ENCODE measurements at regions not wholly inside any gene's neighbourhood (a gene's known extent, or its start where the extent isn't known, plus 50 kb on each side); places are given as distances from the start of the nearest gene placed in this dataset.

DNA sequence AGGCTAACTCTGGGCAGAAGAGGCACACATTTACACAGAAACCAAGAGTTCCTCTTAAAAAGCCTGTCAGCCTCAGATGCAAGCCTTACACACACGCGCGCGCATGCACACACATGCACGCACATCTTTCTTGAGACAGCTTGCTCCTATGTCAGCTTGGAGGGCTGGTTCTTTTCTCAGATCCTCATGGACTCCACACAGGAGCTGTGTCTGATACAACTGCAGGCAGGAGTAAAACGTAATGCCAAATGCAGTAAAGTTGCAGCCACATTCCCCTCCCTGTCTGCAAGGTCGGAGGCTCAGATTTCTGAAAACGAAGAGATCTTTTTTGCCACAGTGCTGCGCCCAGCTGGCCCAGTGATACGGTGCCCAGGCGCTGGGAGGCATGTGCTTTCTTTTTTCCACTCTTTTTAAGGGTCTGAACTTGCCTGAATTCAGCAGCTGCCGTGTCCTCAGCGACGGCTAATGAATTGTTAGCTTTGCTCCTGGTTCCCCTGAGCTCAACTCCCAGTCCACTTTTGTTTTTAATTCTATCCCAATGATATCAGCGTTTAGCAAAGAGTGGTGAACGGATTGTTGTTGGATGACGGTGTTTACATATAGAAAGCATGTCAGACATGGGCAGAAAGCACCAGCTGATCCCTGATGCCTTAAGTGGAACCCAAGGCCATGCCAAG lies 72.9 kb upstream of the FOXN3 start:
- intact Hi-C loops (cut with DNase I), result no loop called here

DNA sequence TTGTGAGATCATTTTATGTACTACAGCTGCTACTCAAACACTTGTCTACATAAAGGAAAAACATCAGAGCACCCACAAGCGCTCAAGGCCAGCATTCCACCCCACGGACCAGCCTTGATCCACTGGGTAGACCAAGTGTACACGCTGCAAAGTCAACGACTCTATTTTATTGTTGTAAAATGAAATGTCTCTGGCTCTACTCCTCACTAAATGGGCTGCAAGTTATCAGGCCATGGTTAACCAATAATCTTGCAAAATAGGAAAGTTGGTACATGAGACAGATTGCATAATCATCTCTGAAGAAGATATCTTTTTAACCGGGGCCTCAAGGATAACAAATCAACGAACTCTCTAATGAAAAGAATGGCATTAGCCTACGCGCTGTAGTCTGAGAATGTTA lies 69.9 kb upstream of the FOXN3 start:
- H3K27me3 ChIP-seq (replicated peaks; ENCODE audit: insufficient read depth), result no peaks in the 10 kb centered on the region
- H3K27ac ChIP-seq, result no peak overlapping the region
- no peaks in the 10 kb centered on the region for H3K4me1 ChIP-seq (replicated peaks)
- no peaks in the 10 kb centered on the region for H3K9me3 ChIP-seq
- no peak for DNase-seq (ENCODE audit: low spot score)
- no peak overlapping the region for H3K4me3 ChIP-seq
- intact Hi-C loops (cut with DNase I), result no loop called here
- H3K36me3 ChIP-seq, result no peaks in the 10 kb centered on the region
- WGBS, result 87% methylated on average over 8 of the region's 8 CpGs
- TF ChIP-seq, protein P1, sequence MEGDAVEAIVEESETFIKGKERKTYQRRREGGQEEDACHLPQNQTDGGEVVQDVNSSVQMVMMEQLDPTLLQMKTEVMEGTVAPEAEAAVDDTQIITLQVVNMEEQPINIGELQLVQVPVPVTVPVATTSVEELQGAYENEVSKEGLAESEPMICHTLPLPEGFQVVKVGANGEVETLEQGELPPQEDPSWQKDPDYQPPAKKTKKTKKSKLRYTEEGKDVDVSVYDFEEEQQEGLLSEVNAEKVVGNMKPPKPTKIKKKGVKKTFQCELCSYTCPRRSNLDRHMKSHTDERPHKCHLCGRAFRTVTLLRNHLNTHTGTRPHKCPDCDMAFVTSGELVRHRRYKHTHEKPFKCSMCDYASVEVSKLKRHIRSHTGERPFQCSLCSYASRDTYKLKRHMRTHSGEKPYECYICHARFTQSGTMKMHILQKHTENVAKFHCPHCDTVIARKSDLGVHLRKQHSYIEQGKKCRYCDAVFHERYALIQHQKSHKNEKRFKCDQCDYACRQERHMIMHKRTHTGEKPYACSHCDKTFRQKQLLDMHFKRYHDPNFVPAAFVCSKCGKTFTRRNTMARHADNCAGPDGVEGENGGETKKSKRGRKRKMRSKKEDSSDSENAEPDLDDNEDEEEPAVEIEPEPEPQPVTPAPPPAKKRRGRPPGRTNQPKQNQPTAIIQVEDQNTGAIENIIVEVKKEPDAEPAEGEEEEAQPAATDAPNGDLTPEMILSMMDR (IDR thresholded peaks at IDR 0.05), result no peak
- TF ChIP-seq POLR2A (IDR thresholded peaks at IDR 0.05) (no peak), POLR2AphosphoS5 (IDR thresholded peaks at IDR 0.05) (no peak)

More for the DNA sequence above, 72.9 kb upstream of the FOXN3 start:
- Histone ChIP-seq H3K27me3 (replicated peaks; ENCODE audit: insufficient read depth) (no peaks in the 10 kb centered on the region), H3K27ac (no peak overlapping the region), H3K4me1 (replicated peaks) (no peaks in the 10 kb centered on the region), H3K9me3 (no peaks in the 10 kb centered on the region), H3K36me3 (no peaks in the 10 kb centered on the region), H3K4me3 (no peak overlapping the region)
- 13% methylated on average over 17 of the region's 17 CpGs for WGBS
- DNase-seq (ENCODE audit: low spot score), result no peak
- TF ChIP-seq, protein P1 (IDR thresholded peaks at IDR 0.05), result no peak
- TF ChIP-seq POLR2A (IDR thresholded peaks at IDR 0.05) (no peak), POLR2AphosphoS5 (IDR thresholded peaks at IDR 0.05) (no peak)

DNA sequence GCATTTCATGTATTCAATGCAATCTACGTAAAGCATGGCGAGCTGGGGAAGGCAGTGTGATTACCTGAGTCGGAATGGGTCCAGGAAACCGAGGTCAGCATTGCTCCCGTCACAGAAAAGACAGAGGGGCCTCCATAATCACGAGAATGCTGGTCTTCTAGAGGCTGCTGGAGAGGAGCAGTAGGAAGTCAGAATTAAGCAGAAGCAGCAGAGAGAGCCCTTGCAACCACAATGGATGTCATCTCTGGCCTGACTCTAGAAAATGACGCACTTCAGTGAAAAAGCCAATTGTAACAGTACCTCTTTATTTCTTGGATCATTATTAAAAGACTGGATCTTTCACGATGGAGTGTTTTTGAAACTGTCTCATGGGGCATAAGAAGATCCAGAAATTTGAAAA lies 69.5 kb upstream of the FOXN3 start:
- Histone ChIP-seq H3K27ac (no peak overlapping the region), H3K4me1 (replicated peaks) (no peaks in the 10 kb centered on the region)
- WGBS, result 92% methylated on average over 8 of the region's 8 CpGs

DNA sequence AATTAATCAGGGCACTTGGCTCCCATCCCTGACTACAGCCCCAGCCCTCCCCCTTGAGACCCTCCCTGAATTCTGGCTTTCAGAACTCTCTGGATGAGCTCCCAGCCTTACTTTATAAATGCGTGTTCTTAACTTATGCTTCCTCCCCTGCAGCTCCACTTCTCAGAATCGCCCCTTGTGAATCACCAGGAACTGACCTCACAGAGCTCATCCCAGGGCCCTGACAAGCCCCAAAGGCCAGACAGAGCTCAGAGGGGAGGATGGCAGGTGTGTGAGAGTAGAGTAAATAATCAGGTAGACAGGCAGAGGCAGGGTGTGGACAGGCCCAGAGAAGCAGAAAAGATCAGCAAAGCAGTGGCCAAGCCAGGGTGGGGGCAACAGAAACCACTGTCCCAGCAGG lies 68.2 kb upstream of the FOXN3 start:
- Histone ChIP-seq H3K9me3 (no peaks in the 10 kb centered on the region), H3K36me3 (no peaks in the 10 kb centered on the region), H3K27ac (no peak overlapping the region), H3K4me3 (no peak overlapping the region), H3K27me3 (replicated peaks; ENCODE audit: insufficient read depth) (no peaks in the 10 kb centered on the region), H3K4me1 (replicated peaks) (no peaks in the 10 kb centered on the region)
- 62% methylated on average over 2 of the region's 2 CpGs for WGBS
- intact Hi-C loops (cut with DNase I), result no loop called here
- no peak for DNase-seq (ENCODE audit: low spot score)
- TF ChIP-seq POLR2A (IDR thresholded peaks at IDR 0.05) (no peak), POLR2AphosphoS5 (IDR thresholded peaks at IDR 0.05) (no peak)
- TF ChIP-seq, protein P1 (IDR thresholded peaks at IDR 0.05), result no peak

More for the DNA sequence above, 69.5 kb upstream of the FOXN3 start:
- TF ChIP-seq, protein P1 (IDR thresholded peaks at IDR 0.05), result no peak
- TF ChIP-seq POLR2A (IDR thresholded peaks at IDR 0.05), result no peak
- no peak for TF ChIP-seq POLR2AphosphoS5 (IDR thresholded peaks at IDR 0.05)
- H3K4me3 ChIP-seq, result no peak overlapping the region
- H3K9me3 ChIP-seq, result no peaks in the 10 kb centered on the region
- H3K27me3 ChIP-seq (replicated peaks; ENCODE audit: insufficient read depth), result no peaks in the 10 kb centered on the region
- DNase-seq (ENCODE audit: low spot score), result no peak
- H3K36me3 ChIP-seq, result no peaks in the 10 kb centered on the region
- intact Hi-C loops (cut with DNase I), result no loop called here
